HUES48 (cell line): ENCODE measurements at regions not wholly inside any gene's neighbourhood (a gene's known extent, or its start where the extent isn't known, plus 50 kb on each side); places are given as distances from the start of the nearest gene placed in this dataset.

Experiments used
- H3K27ac ChIP-seq: one replicate; pipeline ENCODE4 v1.7.0; 2013; ENCODE audit warnings: low read depth, low read length, inconsistent platforms
- H3K27me3 ChIP-seq: 2 replicates; pipeline ENCODE4 v1.6.1; 2013; ENCODE audit warnings: mild to moderate bottlenecking, low read length; ENCODE audit not compliant: control insufficient read depth, insufficient read depth
- H3K36me3 ChIP-seq: 2 replicates; pipeline ENCODE4 v1.6.1; 2013; ENCODE audit warnings: low read length; ENCODE audit not compliant: control insufficient read depth, insufficient read depth
- H3K4me1 ChIP-seq: 2 replicates; pipeline ENCODE4 v1.6.1; 2013; ENCODE audit warnings: mild to moderate bottlenecking, low read length; ENCODE audit not compliant: control insufficient read depth, insufficient read depth
- H3K4me3 ChIP-seq: 2 replicates; pipeline ENCODE4 v1.5.1; 2013; ENCODE audit warnings: mild to moderate bottlenecking, low read depth, low read length
- H3K9ac ChIP-seq: 2 replicates; pipeline ENCODE4 v1.6.1; 2013; ENCODE audit warnings: mild to moderate bottlenecking, low read depth, low read length, moderate library complexity
- H3K9me3 ChIP-seq: 2 replicates; pipeline ENCODE4 v1.6.1; 2013; ENCODE audit warnings: low read length; ENCODE audit not compliant: control insufficient read depth, insufficient read depth

DNA sequence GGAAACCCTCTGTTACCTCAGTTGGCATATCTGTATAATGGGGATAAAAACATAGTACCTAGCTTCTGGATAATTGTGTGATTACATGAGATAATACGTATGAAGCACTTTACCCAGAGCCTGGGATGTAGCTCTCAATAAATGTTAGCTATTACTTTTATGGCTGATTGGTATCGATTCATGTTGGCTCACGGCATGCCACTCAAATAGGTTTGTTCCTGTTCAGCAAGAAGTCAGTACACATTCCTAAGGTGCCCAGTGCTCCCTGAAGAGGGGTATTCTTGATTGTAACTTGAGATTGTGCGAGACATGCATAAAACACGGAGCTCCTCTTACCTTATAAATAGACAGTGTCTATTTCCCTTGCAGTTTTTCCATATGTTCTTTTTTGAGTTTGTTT, 78.5 kb upstream of the GALNT2 start:
- H3K27ac ChIP-seq, result no peak overlapping the region
- no peaks in the 10 kb centered on the region for H3K36me3 ChIP-seq
- no peaks in the 10 kb centered on the region for H3K4me1 ChIP-seq
- H3K27me3 ChIP-seq, result no peaks in the 10 kb centered on the region
- H3K4me3 ChIP-seq, result no peak overlapping the region
- no peak overlapping the region for H3K9ac ChIP-seq
- no peaks in the 10 kb centered on the region for H3K9me3 ChIP-seq

DNA sequence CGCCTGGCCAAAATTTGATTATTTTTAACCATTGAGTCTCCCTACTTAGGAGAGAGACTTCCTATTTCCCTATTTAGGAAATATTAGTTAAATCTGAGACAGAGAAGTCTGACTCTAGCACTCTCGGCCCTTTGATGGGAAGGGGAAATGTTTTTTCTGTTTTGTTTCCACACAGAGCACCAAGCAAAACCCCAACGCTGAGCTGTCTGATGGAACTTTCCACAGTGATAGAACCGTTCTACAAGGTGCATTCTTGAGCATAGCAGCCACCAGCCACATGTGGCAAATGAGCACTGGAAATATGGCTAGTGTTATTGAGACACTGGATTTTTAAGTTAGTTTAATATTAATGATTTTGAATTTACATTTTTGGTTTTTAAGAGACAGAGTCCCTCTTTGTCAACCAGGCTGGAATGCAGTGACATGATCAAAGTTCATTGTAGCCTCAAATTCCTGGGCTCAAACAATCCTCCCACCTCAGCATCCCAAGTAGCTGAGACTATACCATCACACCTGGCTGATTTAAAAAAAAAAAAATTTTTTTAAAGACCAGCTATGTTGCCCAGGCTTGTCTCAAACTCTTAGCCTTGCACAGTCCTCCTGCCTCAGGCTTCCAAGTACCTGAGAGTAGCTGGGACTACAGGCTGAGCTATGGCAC, 77.3 kb upstream of the GALNT2 start:
- Histone ChIP-seq H3K27me3 (no peaks in the 10 kb centered on the region), H3K27ac (no peak overlapping the region), H3K4me3 (no peak overlapping the region), H3K36me3 (no peaks in the 10 kb centered on the region), H3K9me3 (no peaks in the 10 kb centered on the region), H3K9ac (no peak overlapping the region), H3K4me1 (no peaks in the 10 kb centered on the region)

DNA sequence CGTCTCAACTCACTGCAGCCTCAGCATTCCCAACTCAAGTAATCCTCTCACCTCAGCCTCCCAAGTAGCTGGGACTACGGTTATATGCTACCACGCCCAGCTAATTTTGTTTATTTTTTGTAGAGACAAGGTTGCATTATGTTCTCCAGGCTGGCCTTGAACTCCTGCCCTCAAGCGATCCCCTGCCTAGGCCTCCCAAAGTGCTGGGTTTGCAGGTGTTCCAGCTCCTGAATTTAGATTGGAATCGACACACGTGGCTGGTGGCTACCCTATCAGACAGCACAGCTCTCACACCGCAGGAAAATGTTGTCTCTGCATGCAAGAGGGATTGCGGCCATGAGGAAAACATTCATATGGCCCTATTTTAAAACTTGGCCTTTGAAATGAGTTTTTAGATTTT, 76.7 kb upstream of the GALNT2 start:
- no peaks in the 10 kb centered on the region for H3K4me1 ChIP-seq
- H3K9me3 ChIP-seq, result no peaks in the 10 kb centered on the region
- H3K9ac ChIP-seq, result no peak overlapping the region
- no peaks in the 10 kb centered on the region for H3K36me3 ChIP-seq
- H3K27ac ChIP-seq, result no peak overlapping the region
- no peak overlapping the region for H3K4me3 ChIP-seq
- H3K27me3 ChIP-seq, result no peaks in the 10 kb centered on the region

DNA sequence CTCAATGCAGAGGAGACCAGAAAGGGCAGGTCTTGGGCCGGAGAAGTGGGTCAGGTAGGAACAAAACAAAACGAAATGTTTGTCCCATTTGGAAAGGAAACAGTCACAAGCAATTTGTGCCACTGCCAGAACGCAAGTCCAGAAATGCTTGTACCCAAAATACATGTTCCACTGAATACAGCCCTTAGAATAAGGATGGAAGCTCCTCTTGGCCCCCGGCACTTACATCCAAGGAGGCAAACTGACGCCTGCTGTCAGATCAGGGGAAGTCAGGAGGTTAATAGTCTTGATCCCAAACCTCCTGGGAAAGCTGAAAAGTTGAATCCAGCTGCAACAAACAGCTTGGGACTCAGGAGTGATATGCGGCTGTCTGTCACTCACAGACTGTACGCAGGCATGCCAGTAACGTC, 75.9 kb upstream of the GALNT2 start:
- Histone ChIP-seq H3K4me1 (no peaks in the 10 kb centered on the region), H3K9ac (no peak overlapping the region), H3K27ac (no peak overlapping the region), H3K4me3 (no peak overlapping the region), H3K27me3 (no peaks in the 10 kb centered on the region), H3K9me3 (no peaks in the 10 kb centered on the region), H3K36me3 (no peaks in the 10 kb centered on the region)

DNA sequence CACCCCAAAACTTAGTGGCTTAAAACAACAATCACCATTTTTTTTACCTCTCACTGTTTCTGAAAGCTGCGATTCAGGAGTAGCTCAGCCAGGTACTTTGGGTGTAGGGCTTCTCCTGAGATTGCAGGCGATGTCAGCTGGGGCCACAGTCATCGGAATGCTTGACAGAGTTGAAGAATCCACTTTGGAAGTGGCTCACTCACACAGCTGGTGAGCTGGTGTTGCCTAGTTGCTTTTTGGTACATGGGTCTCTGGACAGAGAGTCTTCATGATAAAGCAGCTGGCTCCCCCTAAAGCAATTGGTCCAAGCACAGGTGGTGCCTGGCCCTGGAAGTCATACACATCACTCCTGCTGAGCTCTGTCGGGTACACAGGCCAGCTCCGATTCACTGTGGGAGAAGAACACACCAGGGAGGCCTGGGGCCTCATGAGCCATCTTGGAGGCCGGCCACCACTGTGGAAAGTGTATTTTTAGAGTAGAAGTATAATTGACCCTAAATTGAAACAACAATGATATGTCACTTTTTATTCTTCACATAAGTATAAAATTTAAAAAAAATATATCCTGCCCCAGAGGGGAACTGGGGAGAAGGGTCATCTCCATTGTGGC, 75.2 kb upstream of the GALNT2 start:
- no peaks in the 10 kb centered on the region for H3K9me3 ChIP-seq
- no peaks in the 10 kb centered on the region for H3K36me3 ChIP-seq
- no peak overlapping the region for H3K4me3 ChIP-seq
- H3K27ac ChIP-seq, result no peak overlapping the region
- H3K4me1 ChIP-seq, result no peaks in the 10 kb centered on the region
- H3K9ac ChIP-seq, result no peak overlapping the region
- H3K27me3 ChIP-seq, result no peaks in the 10 kb centered on the region

DNA sequence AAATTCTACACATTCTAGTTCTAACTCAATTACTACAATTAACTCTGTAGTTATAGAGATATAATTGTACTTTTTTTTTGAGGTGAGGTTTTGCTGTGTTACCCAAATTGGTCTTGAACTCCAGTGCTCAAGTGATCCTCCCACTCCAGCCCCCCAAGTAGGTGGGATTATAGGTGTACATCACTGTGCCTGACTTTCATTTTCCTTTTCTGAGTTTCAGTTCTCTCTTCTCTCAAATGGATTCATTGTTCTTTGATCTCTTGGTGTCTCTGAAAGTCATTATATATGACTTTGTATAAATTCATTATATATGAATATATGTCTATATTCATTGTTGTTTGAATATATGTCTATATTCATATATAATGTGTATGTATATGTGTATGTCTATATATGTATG, 74.0 kb upstream of the GALNT2 start:
- Histone ChIP-seq H3K27ac (no peak overlapping the region), H3K4me3 (no peak overlapping the region), H3K36me3 (no peaks in the 10 kb centered on the region), H3K9ac (no peak overlapping the region), H3K27me3 (no peaks in the 10 kb centered on the region), H3K4me1 (no peaks in the 10 kb centered on the region), H3K9me3 (no peaks in the 10 kb centered on the region)

DNA sequence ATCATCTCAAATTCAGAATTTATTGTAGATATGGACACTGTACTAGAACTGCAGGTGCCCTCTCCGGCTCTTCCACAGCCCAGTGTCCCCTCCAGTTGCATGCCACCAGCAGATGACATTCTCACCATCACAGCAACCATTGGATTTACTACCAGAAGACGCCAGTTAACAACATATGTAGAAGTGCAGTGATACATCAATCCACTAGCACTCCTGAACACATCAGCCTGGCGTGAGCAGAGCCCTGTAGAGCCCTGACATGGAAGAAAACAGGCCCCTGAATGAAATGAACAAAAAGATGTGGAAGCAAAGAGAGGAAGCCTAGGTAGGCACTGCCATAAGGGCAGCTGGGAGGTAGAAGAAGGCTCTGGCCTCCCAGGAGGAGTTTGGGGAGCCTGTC, 73.1 kb upstream of the GALNT2 start:
- Histone ChIP-seq H3K27ac (no peak overlapping the region), H3K9ac (no peak overlapping the region), H3K9me3 (no peaks in the 10 kb centered on the region), H3K36me3 (no peaks in the 10 kb centered on the region), H3K4me1 (no peaks in the 10 kb centered on the region), H3K27me3 (no peaks in the 10 kb centered on the region), H3K4me3 (no peak overlapping the region)

DNA sequence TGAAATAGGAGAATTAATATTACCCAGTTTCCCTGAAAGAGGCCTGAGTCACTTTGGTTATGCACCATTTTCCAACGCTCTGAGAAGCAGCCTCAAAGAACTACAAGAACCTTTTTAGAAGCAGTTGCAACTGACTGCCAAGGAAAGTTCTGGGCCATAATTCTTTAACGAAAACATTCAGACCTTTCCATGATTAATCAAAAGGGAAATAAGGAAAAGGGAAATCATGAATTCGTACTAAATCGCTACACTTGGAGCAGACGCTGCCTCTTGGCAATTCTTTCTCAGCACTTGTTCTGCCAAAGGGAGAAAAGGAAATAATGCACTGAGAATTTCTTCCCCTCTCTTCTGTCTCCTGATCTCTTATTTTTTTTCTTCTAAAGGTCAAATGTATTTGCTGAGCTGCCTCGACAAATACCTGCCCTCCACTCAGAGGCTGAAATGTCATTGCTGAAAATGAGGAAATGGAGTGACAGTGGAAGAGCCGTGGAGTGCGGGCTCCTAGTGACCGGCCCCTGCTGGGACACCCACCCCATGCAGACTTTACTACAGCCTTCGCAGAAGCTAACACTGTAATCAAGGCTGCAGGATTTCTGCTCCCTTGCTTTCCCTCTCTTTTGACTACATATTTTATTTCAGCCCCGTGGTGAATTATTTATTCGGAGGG, 67.9 kb upstream of the GALNT2 start:
- no peaks in the 10 kb centered on the region for H3K9me3 ChIP-seq
- no peak overlapping the region for H3K4me3 ChIP-seq
- no peak overlapping the region for H3K9ac ChIP-seq
- H3K36me3 ChIP-seq, result no peaks in the 10 kb centered on the region
- no peak overlapping the region for H3K27ac ChIP-seq
- H3K27me3 ChIP-seq, result no peaks in the 10 kb centered on the region
- H3K4me1 ChIP-seq, result no peaks in the 10 kb centered on the region

DNA sequence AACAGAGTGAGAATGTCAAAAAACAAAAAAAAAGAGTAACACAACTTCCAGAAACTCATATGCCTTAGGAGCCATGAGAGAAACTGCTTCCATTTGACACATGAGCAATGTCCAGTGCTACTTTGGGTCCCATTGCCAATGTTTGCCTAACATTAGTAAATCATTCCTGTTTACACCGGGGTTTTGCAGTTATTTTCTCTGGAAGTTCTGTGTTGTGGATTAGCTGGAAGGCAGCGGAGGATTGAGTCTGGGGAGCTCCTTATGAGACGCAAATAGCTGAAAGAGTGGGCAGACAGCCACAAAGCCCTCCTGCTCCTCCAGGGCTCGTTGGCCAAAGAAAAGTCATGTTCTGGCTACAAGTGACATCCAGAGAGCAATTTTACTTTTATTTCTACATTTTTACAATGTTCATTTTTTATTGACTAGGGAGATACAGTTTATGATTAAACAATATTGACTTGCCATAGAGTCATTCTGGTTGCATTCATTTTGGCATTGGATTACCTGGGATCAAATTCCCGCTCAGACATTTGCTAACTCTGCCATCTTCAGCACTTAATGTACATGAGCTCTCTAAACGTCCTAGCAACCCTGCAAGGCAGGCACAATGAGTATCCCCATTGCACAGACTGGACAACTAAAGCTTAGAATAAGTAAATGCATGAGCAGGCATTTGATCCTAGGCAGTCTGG, 66.4 kb upstream of the GALNT2 start:
- Histone ChIP-seq H3K36me3 (no peaks in the 10 kb centered on the region), H3K9me3 (no peaks in the 10 kb centered on the region), H3K9ac (no peak overlapping the region), H3K27ac (no peak overlapping the region), H3K27me3 (no peaks in the 10 kb centered on the region), H3K4me1 (no peaks in the 10 kb centered on the region), H3K4me3 (no peak overlapping the region)

DNA sequence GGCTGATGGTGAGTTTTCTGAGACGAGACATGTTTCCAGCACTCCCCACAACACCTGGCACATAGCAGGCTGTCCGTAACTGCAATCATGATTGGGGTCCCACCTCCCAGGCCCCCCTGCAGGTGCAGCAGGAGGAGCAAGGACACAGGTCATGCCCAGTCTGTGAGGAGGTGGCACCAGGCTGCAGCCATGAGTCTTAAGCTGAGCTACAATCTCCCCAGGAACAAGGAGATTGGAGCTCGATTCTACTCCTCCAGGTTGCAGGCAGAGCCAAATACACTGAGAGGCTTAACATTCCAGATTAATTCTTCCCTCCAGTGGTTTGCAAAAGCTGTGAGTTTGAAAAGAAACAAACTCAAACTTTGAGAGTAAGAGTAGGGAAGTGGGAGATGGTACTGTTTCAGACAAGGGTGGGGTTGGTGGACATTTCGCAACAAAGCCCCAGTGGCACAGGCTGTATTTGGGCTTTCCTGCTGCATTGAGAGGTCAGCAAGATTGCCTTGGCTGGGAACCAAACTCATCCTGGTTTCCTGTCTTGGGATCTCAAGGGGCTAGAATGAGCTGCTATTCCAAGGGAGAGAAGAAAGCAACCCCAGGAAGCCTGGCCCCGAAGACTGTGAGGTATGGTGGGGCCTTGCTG, 64.8 kb upstream of the GALNT2 start:
- no peak overlapping the region for H3K9ac ChIP-seq

DNA sequence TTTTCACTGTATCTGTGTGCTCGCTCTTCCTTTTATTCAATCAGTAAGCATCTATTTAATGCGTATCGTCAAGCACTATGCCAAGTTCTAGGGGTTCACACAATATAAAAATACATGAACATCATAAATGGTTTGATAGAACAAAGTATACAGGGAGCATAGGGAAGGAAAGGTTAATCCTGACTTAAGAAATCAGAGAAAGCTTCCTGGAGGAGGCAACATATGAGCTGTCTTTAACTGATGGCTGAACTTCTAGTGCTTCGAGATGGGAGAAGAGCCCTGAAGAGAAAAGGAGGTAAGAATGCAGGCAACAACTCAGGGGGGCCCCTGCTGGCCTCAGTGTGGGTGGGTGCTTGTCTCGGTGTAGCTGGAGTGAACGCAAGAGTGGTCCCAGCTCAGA, 63.6 kb upstream of the GALNT2 start:
- Histone ChIP-seq H3K27ac (no peak overlapping the region), H3K4me1 (no peaks in the 10 kb centered on the region), H3K36me3 (no peaks in the 10 kb centered on the region), H3K9me3 (no peaks in the 10 kb centered on the region), H3K9ac (no peak overlapping the region), H3K4me3 (no peak overlapping the region), H3K27me3 (no peaks in the 10 kb centered on the region)

More for the DNA sequence above, 64.8 kb upstream of the GALNT2 start:
- no peak overlapping the region for H3K27ac ChIP-seq
- no peaks in the 10 kb centered on the region for H3K27me3 ChIP-seq
- no peaks in the 10 kb centered on the region for H3K36me3 ChIP-seq
- H3K9me3 ChIP-seq, result no peaks in the 10 kb centered on the region
- H3K4me1 ChIP-seq, result no peaks in the 10 kb centered on the region
- no peak overlapping the region for H3K4me3 ChIP-seq
